VCaP (cell line): ENCODE measurements at regions not wholly inside any gene's neighbourhood (a gene's known extent, or its start where the extent isn't known, plus 50 kb on each side); places are given as distances from the start of the nearest gene placed in this dataset.

Source experiments
- H3K27ac ChIP-seq: fragments of 450-650 bp; 2 replicates; pipeline ENCODE4 v1.5.1; 2017
- TF ChIP-seq, protein P1 (sequence below): fragments of 450-650 bp; conservative IDR thresholded peaks from 2 replicates; pipeline ENCODE4 v1.5.1; 2017; ENCODE audit warnings: mild to moderate bottlenecking, moderate library complexity

DNA sequence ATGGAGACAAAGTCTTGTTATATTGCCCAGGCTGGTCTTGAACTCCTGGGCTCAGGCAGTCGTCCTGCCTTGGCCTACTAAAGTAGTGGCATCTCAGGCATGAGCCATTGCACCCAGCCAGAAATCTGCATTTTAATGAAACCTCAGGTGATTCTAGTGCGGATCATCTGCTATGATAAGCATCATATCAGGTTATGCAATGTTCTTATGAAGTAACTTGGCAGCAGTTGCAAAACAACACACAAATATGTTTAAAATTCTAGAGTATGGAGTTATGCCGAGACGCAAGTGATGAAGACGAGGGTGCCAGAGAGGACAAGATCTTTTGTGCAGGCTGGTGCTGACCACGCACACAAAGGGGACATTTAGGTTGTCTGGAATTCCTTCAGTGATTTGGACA is 153.2 kb upstream of the MEF2C start:
- TF ChIP-seq, protein P1, sequence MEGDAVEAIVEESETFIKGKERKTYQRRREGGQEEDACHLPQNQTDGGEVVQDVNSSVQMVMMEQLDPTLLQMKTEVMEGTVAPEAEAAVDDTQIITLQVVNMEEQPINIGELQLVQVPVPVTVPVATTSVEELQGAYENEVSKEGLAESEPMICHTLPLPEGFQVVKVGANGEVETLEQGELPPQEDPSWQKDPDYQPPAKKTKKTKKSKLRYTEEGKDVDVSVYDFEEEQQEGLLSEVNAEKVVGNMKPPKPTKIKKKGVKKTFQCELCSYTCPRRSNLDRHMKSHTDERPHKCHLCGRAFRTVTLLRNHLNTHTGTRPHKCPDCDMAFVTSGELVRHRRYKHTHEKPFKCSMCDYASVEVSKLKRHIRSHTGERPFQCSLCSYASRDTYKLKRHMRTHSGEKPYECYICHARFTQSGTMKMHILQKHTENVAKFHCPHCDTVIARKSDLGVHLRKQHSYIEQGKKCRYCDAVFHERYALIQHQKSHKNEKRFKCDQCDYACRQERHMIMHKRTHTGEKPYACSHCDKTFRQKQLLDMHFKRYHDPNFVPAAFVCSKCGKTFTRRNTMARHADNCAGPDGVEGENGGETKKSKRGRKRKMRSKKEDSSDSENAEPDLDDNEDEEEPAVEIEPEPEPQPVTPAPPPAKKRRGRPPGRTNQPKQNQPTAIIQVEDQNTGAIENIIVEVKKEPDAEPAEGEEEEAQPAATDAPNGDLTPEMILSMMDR, result no peak
- H3K27ac ChIP-seq, result no peak overlapping the region

DNA sequence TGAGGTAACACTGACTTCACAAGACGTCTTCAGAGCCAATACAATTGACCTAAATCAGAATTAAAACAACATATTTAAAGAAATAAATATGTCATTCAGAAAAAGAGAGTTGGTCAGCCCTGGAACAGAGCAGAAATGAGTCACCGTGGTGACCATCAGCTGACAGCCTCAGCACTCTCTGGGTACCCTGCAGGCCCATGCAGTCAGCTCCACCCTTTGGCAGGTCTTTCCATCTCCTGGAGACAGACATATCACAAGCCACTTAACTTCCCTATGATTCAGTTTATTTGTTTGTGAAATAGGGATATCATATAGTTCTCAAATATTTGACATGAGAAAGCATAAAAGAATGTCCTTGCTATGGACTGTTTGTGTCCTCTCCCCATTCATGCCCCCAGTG is 151.6 kb upstream of the MEF2C start:
- H3K27ac ChIP-seq, result no peak overlapping the region
- TF ChIP-seq, protein P1, result no peak

DNA sequence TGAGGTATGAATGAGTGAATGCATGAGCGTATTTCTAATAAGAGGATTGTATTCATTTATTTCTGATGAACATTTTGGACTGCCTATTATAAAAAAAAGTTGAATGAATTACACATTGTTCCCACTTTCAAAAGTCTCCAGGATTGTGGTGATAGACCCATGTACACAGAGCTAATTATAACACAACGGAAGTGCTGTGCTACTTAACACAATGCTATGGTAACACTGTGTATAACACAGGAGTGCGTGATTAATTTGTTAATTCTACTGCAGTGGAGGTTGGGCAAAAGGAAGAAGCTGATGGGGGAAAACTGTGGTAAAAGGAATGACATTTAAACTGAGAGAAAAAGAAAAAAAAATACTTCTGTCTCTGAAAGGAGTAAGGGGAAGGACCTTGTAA is 147.8 kb upstream of the MEF2C start:
- TF ChIP-seq, protein P1, result no peak
- no peak overlapping the region for H3K27ac ChIP-seq

DNA sequence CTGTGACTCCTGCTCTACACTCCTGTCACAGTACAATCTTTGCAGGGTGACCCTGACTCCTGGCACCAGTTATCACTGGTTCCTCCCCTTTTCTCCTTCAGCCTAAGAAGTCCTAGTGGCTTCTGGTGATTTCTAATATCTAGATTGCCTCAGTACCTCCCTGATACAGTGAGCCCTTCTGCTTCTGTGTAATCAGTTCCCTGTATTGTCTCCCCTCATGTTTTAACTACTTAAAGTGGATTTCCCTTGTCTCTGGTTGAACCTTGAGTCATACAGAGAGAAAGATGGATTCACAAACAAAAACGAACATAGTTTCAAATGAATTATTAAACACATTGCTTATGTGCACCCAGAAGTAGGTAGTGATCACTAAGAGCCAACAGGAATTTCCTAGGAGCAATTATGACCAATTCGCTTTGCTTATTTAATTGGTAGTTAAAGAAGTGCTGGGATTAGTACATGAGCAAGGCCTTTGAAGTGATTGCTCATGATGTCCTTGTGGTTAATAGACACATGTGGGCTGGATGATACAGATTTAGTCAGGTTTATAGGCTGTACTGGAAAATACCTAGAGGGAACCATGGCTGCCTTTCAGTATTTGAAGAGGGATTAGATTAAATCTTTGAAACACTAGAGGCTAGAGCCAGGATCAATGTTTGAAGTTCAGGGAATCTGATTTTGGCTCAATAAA is 145.8 kb upstream of the MEF2C start:
- H3K27ac ChIP-seq, result no peak overlapping the region

DNA sequence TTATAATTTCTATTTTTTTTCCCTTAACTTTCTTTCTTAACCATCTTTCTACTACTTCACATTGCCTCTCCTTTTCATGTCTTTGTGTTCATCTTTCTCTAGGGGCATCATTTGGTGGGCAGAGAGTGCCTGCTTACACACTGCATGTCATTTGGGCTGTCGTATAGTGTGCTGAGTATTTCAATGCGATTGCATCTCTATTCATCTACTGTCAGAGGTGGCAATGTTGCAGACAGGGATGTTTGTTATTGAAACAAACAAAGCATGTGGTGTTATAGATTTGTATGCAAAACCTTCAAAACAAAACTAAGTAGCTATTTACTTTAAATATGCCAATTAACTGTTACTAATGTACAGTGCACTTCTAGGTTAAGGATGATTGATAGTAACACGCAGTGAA is 141.1 kb upstream of the MEF2C start:
- H3K27ac ChIP-seq, result no peak overlapping the region
- TF ChIP-seq, protein P1, result no peak

More for the DNA sequence above, 145.8 kb upstream of the MEF2C start:
- TF ChIP-seq, protein P1, result no peak

DNA sequence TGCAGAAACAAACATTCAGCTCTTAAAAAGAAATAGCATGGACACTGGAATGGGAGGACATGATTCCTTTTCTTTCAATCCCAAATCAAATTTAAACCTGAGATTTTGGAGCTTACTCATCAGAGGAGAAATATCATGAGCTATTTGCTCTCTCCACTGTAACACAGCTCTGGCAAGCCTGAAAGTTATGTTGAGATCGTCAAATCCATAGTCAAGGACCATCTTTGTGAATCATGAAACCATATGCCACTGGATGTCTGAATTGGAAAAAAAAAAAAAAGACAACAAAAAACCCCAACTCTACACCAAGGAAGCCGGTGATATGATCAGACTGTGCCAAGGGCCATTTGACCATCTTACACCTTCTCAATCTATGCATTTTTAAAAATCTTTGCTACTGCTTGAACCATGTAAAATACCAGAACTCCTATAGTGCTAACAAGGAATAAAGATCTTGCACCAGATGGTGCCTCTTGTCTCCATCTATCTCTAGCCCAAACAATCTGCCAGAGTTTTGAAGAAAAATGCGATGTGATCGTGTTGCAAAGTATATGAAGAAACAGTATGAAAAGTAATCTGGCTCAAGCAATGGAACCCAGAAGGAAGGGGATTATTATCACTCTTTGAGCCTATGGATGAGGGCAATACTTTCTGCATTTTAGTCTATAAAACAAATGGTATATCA is 138.1 kb upstream of the MEF2C start:
- no peak overlapping the region for H3K27ac ChIP-seq
- TF ChIP-seq, protein P1, result no peak

DNA sequence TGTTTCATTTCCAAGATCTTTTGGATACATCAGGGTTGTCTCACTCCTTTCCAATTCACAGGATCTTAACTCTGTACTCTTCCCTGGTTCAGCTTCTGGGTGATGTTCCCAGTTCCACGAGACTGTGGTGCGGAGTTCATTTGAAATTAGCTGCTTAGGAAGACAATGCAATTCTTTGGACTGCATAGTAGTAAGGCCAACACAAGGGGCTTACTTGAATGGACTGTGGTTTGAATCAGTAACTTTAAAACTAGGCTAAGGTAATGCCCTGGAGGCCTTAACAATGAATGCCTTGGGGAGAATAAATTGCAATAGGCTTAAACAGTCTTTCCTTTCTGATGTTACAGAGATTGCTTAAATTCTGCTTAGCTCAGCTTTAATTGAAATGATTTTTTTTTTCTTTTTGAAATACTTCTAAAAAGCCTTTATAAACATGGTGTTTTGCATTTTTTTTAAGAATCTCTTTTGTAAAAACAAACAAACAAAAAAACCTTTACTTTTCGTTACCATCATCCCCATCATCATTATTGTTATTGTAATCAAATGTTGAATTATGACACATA is 133.8 kb upstream of the MEF2C start:
- H3K27ac ChIP-seq, result no peak overlapping the region
- TF ChIP-seq, protein P1, result no peak
